HCT116 (cell line): ENCODE measurements at regions not wholly inside any gene's neighbourhood (a gene's known extent, or its start where the extent isn't known, plus 50 kb on each side); places are given as distances from the start of the nearest gene placed in this dataset.

ENCODE experiments used
- ATAC-seq: fragments of 200-7000 bp; cut with Tn5 transposase; 2 replicates; pipeline ENCODE4 v1.9.1; 2020; ENCODE audit warnings: mild to moderate bottlenecking, moderate library complexity
- BruUV-seq: library from RNA; stranded (reverse); fragments of 400-500 nt; replicated peaks from 2 replicates; lab custom pipeline; 2021; lab: Mats Ljungman, UMichigan
- CTCF ChIA-PET: fragments of 300-600 bp; sonication (Branson Sonifier 250); formaldehyde crosslinking; loops from one replicate; lab custom pipeline; 2021; ENCODE audit warnings: antibody characterized with exemption; lab: Charles Lee
- POLR2A ChIA-PET: fragments of 300-600, 350-600 bp; sonication (Branson Sonifier 250); formaldehyde crosslinking; loops from one replicate; lab custom pipeline; 2021; ENCODE audit warnings: antibody characterized with exemption; lab: Charles Lee
- RAD21 ChIA-PET, 2 experiments: fragments of 300-600 bp; sonication (Branson Sonifier 250); formaldehyde crosslinking; loops; one replicate each; lab custom pipeline; 2023; ENCODE audit warnings: low total read pairs in 2 of 2; ENCODE audit not compliant: uncharacterized antibody in 2 of 2, unreplicated experiment in 2 of 2, low non-redundant PET in 1 of 2; lab: Charles Lee
- DNase-seq: peaks from one replicate; pipeline ENCODE4 v3.0.0-alpha.2; 2010; ENCODE audit warnings: low read depth, low spot score
- H2AFZ ChIP-seq: fragments of 200-600 bp; shearing (Covaris generic), sonication (generic); 2 replicates; pipeline ENCODE4 v1.6.1; 2017; ENCODE audit warnings: low read depth, mixed run types, mixed read lengths, antibody characterized with exemption, low read length; ENCODE audit not compliant: poor library complexity, severe bottlenecking
- H3K27ac ChIP-seq: 2 replicates; pipeline ENCODE4 v1.5.1; 2012; ENCODE audit warnings: low read depth, low read length
- H3K27me3 ChIP-seq: fragments of 200-600 bp; sonication (generic); 2 replicates; pipeline ENCODE4 v1.6.1; 2016; ENCODE audit warnings: mixed run types, low read length, mixed read lengths; ENCODE audit not compliant: insufficient read depth
- H3K36me3 ChIP-seq, 2 experiments: fragments of 200-500 bp in 1 of 2; fragments of 200-600 bp in 1 of 2; sonication (Bioruptor generic) in 1 of 2; sonication (generic) in 1 of 2; 2 replicates each; pipeline versions ENCODE4 v1.5.1 to v1.6.1; 2014 to 2016; ENCODE audit warnings: low read length in 2 of 2, inconsistent platforms in 1 of 2, mixed read lengths in 1 of 2, mixed run types in 1 of 2; ENCODE audit not compliant: insufficient read depth in 2 of 2, control insufficient read depth in 1 of 2
- H3K4me1 ChIP-seq, 2 experiments: fragments of 200-600 bp in 1 of 2; sonication (generic) in 1 of 2; 2 replicates each; pipeline versions ENCODE4 v1.5.1 to v1.6.1; 2012 to 2017; ENCODE audit warnings: low read length in 2 of 2, inconsistent platforms in 1 of 2, mild to moderate bottlenecking in 1 of 2, mixed read lengths in 1 of 2, mixed run types in 1 of 2, moderate library complexity in 1 of 2; ENCODE audit not compliant: insufficient read depth in 2 of 2, control insufficient read depth in 1 of 2
- H3K4me2 ChIP-seq: fragments of 200-600 bp; sonication (generic); 2 replicates; pipeline ENCODE4 v1.6.1; 2017; ENCODE audit warnings: mixed run types, low read length, mixed read lengths
- H3K4me3 ChIP-seq, 2 experiments: fragments of 200-600 bp in 1 of 2; sonication (generic) in 1 of 2; replicated peaks in 1 of 2; 2 replicates each; pipeline ENCODE4 v1.5.1; 2011 to 2016; ENCODE audit warnings: low read length in 2 of 2, control low read depth in 1 of 2, low read depth in 1 of 2, mild to moderate bottlenecking in 1 of 2, mixed read lengths in 1 of 2, mixed run types in 1 of 2
- H3K79me2 ChIP-seq: fragments of 200-600 bp; sonication (generic); 2 replicates; pipeline ENCODE4 v1.6.1; 2017; ENCODE audit warnings: mild to moderate bottlenecking, mixed run types, low read length, moderate library complexity, mixed read lengths; ENCODE audit not compliant: insufficient read depth
- H3K9ac ChIP-seq: fragments of 200-600 bp; sonication (generic); 2 replicates; pipeline ENCODE4 v1.6.1; 2016; ENCODE audit warnings: low read length, mixed read lengths
- H3K9me2 ChIP-seq: fragments of 200-600 bp; sonication (generic), shearing (Covaris generic); 2 replicates; pipeline ENCODE4 v1.6.1; 2017; ENCODE audit warnings: mixed run types, mild to moderate bottlenecking, moderate library complexity; ENCODE audit not compliant: insufficient read depth
- H3K9me3 ChIP-seq, 2 experiments: fragments of 200-500 bp in 1 of 2; fragments of 200-600 bp in 1 of 2; sonication (Bioruptor generic) in 1 of 2; sonication (generic) in 1 of 2; 2 replicates each; pipeline ENCODE4 v1.6.1; 2014 to 2017; ENCODE audit warnings: low read length in 2 of 2, mixed read lengths in 2 of 2, inconsistent platforms in 1 of 2, low read depth in 1 of 2, mild to moderate bottlenecking in 1 of 2, mixed run types in 1 of 2, moderate library complexity in 1 of 2; ENCODE audit not compliant: control insufficient read depth in 1 of 2, insufficient read depth in 1 of 2
- H4K20me1 ChIP-seq: fragments of 200-600 bp; sonication (generic), shearing (Covaris generic); 2 replicates; pipeline ENCODE4 v1.6.1; 2017; ENCODE audit warnings: mixed run types, mild to moderate bottlenecking, moderate library complexity; ENCODE audit not compliant: insufficient read depth
- CBX3 ChIP-seq: IDR thresholded peaks from 2 replicates; pipeline ENCODE4 v1.6.1; 2012; ENCODE audit warnings: low read depth
- CEBPB ChIP-seq: IDR thresholded peaks from 2 replicates; pipeline ENCODE4 v1.6.1; 2012; ENCODE audit warnings: low read depth
- EGR1 ChIP-seq: IDR thresholded peaks from 2 replicates; pipeline ENCODE4 v1.6.1; 2012; ENCODE audit warnings: low read depth
- ELF1 ChIP-seq: IDR thresholded peaks from 2 replicates; pipeline ENCODE4 v1.6.1; 2012; ENCODE audit warnings: low read depth, borderline replicate concordance
- EZH2 ChIP-seq: fragments of 200-600 bp; sonication (generic); IDR thresholded peaks from 2 replicates; pipeline ENCODE4 v1.6.1; 2017; ENCODE audit warnings: antibody characterized with exemption, mixed run types
- FOSL1 ChIP-seq: IDR thresholded peaks from 2 replicates; pipeline ENCODE4 v1.6.1; 2012; ENCODE audit warnings: low read depth
- POLR2AphosphoS5 ChIP-seq: IDR thresholded peaks from 2 replicates; pipeline ENCODE4 v1.6.1; 2011; ENCODE audit warnings: mild to moderate bottlenecking, low read depth, low read length, moderate library complexity
- RAD21 ChIP-seq: IDR thresholded peaks from 2 replicates; pipeline ENCODE4 v1.6.1; 2012; ENCODE audit warnings: low read depth, mild to moderate bottlenecking
- SIN3A ChIP-seq: IDR thresholded peaks from 2 replicates; pipeline ENCODE4 v1.6.1; 2012; ENCODE audit warnings: low read depth
- YY1 ChIP-seq: IDR thresholded peaks from 2 replicates; pipeline ENCODE4 v1.6.1; 2011; ENCODE audit warnings: low read length, low read depth, moderate library complexity, mild to moderate bottlenecking; ENCODE audit not compliant: insufficient replicate concordance; ENCODE audit errors: extremely low read depth
- ZFX ChIP-seq: fragments of 450-650 bp; IDR thresholded peaks from 2 replicates; pipeline ENCODE4 v1.6.1; 2017
- ZNF274 ChIP-seq: fragments of 200-500 bp; sonication (Bioruptor generic); IDR thresholded peaks from 2 replicates; pipeline ENCODE4 v1.6.1; 2014; ENCODE audit warnings: mild to moderate bottlenecking, low read depth, low read length, inconsistent platforms
- intact Hi-C: fragments of 100-400 bp; cut with micrococcal nuclease; formaldehyde crosslinking; loops from 2 replicates; pipeline ENCODE4 v1.10.0; 2022
- TF ChIP-seq, protein P1 (sequence below), 3 experiments: fragments of 200-600 bp in 1 of 3; sonication (generic) in 1 of 3; IDR thresholded peaks in 2 of 3; conservative IDR thresholded peaks in 1 of 3; 2 replicates each; pipeline ENCODE4 v1.5.1; 2012 to 2017; ENCODE audit warnings: low read depth in 2 of 3, low read length in 2 of 3, antibody characterized with exemption in 1 of 3, borderline replicate concordance in 1 of 3, control low read depth in 1 of 3, mild to moderate bottlenecking in 1 of 3, mixed read lengths in 1 of 3, mixed run types in 1 of 3, moderate library complexity in 1 of 3; ENCODE audit not compliant: insufficient read depth in 1 of 3
- TF ChIP-seq, protein P2 (sequence below): IDR thresholded peaks from 2 replicates; pipeline ENCODE4 v1.6.1; 2012

DNA sequence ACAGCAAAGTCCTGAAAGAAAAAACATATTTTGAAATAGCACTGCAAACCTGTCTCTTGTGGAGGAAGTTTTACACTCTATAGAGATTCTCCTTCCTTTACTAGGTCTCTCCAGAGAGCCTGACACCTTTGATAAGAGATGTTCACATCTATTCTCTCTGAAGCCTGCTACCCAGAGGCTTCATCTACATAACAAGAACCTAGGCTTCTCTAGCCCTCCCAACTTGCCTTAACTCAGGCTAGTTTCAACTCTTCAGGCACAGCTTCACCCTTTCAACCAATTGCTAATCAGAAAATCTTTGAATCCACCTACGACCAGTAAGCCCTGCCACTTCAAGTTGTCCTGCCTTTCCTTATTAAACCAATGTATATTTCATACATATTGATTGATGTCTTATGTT, 60.6 kb downstream of the IFNG start:
- POLR2A ChIA-PET, result no interaction called here
- H3K9me3 ChIP-seq, result no peaks in the 10 kb centered on the region
- TF ChIP-seq RAD21 (no peak), YY1 (no peak), ELF1 (no peak), FOSL1 (no peak), CBX3 (no peak)
- TF ChIP-seq, protein P1, sequence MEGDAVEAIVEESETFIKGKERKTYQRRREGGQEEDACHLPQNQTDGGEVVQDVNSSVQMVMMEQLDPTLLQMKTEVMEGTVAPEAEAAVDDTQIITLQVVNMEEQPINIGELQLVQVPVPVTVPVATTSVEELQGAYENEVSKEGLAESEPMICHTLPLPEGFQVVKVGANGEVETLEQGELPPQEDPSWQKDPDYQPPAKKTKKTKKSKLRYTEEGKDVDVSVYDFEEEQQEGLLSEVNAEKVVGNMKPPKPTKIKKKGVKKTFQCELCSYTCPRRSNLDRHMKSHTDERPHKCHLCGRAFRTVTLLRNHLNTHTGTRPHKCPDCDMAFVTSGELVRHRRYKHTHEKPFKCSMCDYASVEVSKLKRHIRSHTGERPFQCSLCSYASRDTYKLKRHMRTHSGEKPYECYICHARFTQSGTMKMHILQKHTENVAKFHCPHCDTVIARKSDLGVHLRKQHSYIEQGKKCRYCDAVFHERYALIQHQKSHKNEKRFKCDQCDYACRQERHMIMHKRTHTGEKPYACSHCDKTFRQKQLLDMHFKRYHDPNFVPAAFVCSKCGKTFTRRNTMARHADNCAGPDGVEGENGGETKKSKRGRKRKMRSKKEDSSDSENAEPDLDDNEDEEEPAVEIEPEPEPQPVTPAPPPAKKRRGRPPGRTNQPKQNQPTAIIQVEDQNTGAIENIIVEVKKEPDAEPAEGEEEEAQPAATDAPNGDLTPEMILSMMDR (IDR thresholded peaks at IDR 0.05 in 2 of 3, conservative IDR thresholded peaks at IDR 0.05 in 1 of 3; ENCODE audit: borderline replicate concordance in 1 of 3, insufficient read depth in 1 of 3, low read depth in 2 of 3, low read length in 2 of 3), result no peak
- no peak for ATAC-seq
- intact Hi-C loops, result no loop called here
- H3K4me3 ChIP-seq, result no peak overlapping the region
- BruUV-seq, result no TSS peak
- H3K4me1 ChIP-seq, result no peaks in the 10 kb centered on the region
- no peaks in the 10 kb centered on the region for H3K9me2 ChIP-seq
- no peaks in the 10 kb centered on the region for H4K20me1 ChIP-seq
- H2AFZ ChIP-seq, result no peak overlapping the region
- CTCF ChIA-PET, result no interaction called here
- H3K36me3 ChIP-seq, result no peaks in the 10 kb centered on the region
- no peak for DNase-seq
- H3K79me2 ChIP-seq, result no peaks in the 10 kb centered on the region
- H3K9ac ChIP-seq, result no peak overlapping the region
- no peak overlapping the region for H3K4me2 ChIP-seq
- no peaks in the 10 kb centered on the region for H3K27me3 ChIP-seq
- RAD21 ChIA-PET, result no interaction called here
- no peak overlapping the region for H3K27ac ChIP-seq

DNA sequence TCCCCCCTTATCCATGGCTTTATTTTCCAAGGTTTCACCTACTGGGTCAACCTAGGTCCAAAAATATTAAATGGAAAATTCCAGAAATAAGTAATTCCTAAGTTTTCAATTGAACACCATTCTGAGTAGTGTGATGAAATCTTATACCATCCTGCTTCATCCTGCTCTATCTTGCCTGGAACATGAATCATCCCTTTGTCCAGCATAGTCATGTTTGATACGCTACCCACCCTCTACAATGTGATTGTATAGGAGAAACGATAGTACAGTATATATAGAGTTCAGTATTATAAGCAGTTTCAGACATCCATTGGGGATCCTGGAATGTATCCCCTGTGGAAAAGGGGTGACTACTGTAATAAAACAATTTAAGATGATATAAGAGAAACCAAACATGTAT, 62.2 kb downstream of the IFNG start:
- POLR2A ChIA-PET, result no interaction called here
- no peak overlapping the region for H3K4me2 ChIP-seq
- H3K27ac ChIP-seq, result no peak overlapping the region
- H3K9ac ChIP-seq, result no peak overlapping the region
- H3K9me3 ChIP-seq, result no peaks in the 10 kb centered on the region
- DNase-seq (no peak), ATAC-seq (no peak)
- H3K36me3 ChIP-seq, result no peaks in the 10 kb centered on the region
- RAD21 ChIA-PET, result no interaction called here
- CTCF ChIA-PET, result no interaction called here
- no peaks in the 10 kb centered on the region for H3K4me1 ChIP-seq
- H2AFZ ChIP-seq, result no peak overlapping the region
- no peaks in the 10 kb centered on the region for H4K20me1 ChIP-seq
- no peak overlapping the region for H3K4me3 ChIP-seq
- H3K9me2 ChIP-seq, result no peaks in the 10 kb centered on the region
- no TSS peak for BruUV-seq
- no peaks in the 10 kb centered on the region for H3K27me3 ChIP-seq
- intact Hi-C loops, result no loop called here
- H3K79me2 ChIP-seq, result no peaks in the 10 kb centered on the region
- TF ChIP-seq EZH2 (no peak), ZFX (no peak), RAD21 (no peak), CEBPB (no peak), POLR2AphosphoS5 (no peak), EGR1 (no peak), ZNF274 (no peak), SIN3A (no peak)
- TF ChIP-seq, protein P2, sequence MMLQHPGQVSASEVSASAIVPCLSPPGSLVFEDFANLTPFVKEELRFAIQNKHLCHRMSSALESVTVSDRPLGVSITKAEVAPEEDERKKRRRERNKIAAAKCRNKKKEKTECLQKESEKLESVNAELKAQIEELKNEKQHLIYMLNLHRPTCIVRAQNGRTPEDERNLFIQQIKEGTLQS, result no peak
- TF ChIP-seq, protein P1 (IDR thresholded peaks at IDR 0.05 in 2 of 3, conservative IDR thresholded peaks at IDR 0.05 in 1 of 3; ENCODE audit: borderline replicate concordance in 1 of 3, insufficient read depth in 1 of 3, low read depth in 2 of 3, low read length in 2 of 3), result no peak
